ENCODE measurements at regions not wholly inside any gene's neighbourhood (a gene's known extent, or its start where the extent isn't known, plus 50 kb on each side); places are given as distances from the start of the nearest gene placed in this dataset.
"Not testable (repeated sequence)": the region's sequence is repeated elsewhere in the genome, so short reads cannot be mapped to it uniquely, and the experiment has no call there.

- H3K4me3 ChIP-seq (replicated peaks in 1 of 2; ENCODE audit: low read depth in 2 of 2, low read length in 2 of 2): no peak overlapping the region
- DNase-seq (ENCODE audit: low read depth in 2 of 2): no peak
- TF ChIP-seq, protein P1, sequence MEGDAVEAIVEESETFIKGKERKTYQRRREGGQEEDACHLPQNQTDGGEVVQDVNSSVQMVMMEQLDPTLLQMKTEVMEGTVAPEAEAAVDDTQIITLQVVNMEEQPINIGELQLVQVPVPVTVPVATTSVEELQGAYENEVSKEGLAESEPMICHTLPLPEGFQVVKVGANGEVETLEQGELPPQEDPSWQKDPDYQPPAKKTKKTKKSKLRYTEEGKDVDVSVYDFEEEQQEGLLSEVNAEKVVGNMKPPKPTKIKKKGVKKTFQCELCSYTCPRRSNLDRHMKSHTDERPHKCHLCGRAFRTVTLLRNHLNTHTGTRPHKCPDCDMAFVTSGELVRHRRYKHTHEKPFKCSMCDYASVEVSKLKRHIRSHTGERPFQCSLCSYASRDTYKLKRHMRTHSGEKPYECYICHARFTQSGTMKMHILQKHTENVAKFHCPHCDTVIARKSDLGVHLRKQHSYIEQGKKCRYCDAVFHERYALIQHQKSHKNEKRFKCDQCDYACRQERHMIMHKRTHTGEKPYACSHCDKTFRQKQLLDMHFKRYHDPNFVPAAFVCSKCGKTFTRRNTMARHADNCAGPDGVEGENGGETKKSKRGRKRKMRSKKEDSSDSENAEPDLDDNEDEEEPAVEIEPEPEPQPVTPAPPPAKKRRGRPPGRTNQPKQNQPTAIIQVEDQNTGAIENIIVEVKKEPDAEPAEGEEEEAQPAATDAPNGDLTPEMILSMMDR (IDR thresholded peaks at IDR 0.05; ENCODE audit: low read depth, low read length): no peak
Observed at GRCh38 chr13:56755181-56755935, 385.4 kb upstream of the PRR20A start.

DNA sequence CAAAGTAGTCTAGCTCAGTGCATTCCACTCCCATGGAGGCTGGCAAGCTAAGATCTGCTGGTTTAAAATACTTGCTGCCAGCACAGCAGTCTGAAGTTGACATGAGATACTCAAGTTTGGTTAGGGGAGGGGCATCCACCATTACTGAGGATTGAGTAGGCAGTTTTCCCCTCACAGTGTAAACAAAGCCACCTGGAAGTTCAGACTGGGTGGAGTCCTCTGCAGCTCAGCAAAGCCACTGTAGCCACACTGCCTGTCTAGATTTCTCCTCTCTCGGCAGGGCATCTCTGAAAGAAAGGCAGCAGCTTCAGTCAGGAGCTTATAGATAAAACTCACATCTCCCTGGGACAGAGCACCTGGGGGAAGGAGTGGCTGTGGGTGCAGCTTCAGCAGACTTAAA lies 377.4 kb upstream of the PRR20A start:
- not testable (repeated sequence) for H3K4me3 ChIP-seq (replicated peaks in 1 of 2; ENCODE audit: low read depth in 2 of 2, low read length in 2 of 2); DNase-seq (ENCODE audit: low read depth in 2 of 2)

- H3K4me3 ChIP-seq (replicated peaks in 1 of 2; ENCODE audit: low read depth in 2 of 2, low read length in 2 of 2): no peak overlapping the region
- no peak for DNase-seq (ENCODE audit: low read depth in 2 of 2)
- TF ChIP-seq, protein P1 (IDR thresholded peaks at IDR 0.05; ENCODE audit: low read depth, low read length): no peak
Observed at GRCh38 chr13:56773148-56773547, 367.6 kb upstream of the PRR20A start.

GRCh38 chr13:56789527-56789926 lies 351.2 kb upstream of the PRR20A start:
- H3K4me3 ChIP-seq (replicated peaks in 1 of 2; ENCODE audit: low read depth in 2 of 2, low read length in 2 of 2): no peak overlapping the region
- TF ChIP-seq, protein P1 (IDR thresholded peaks at IDR 0.05; ENCODE audit: low read depth, low read length): no peak
- DNase-seq (ENCODE audit: low read depth in 2 of 2): no peak

- no peak for DNase-seq (ENCODE audit: low read depth in 2 of 2)
- TF ChIP-seq, protein P1 (IDR thresholded peaks at IDR 0.05; ENCODE audit: low read depth, low read length): no peak
- no peak overlapping the region for H3K4me3 ChIP-seq (replicated peaks in 1 of 2; ENCODE audit: low read depth in 2 of 2, low read length in 2 of 2)
Observed at GRCh38 chr13:56837161-56837560, 303.6 kb upstream of the PRR20A start.

DNA sequence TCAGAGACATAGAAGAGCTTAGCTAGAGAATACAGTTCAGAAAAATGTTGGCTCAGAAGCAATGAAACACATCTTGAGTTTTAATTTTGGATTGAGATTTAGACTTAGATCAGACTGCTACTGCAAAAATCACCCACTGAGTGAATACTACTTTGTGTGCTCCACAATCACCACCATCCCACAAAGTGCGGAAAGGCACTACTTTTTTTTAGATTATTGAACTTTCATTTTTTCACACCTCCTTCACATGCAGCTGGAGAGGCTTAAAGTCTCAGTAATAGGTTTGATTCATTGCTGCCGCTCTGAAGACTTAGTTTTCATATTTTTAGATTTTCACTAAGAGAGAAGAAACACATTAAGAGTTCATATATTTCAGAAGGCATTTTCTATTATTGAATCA lies 289.9 kb upstream of the PRR20A start:
- H3K4me3 ChIP-seq (replicated peaks in 1 of 2; ENCODE audit: low read depth in 2 of 2, low read length in 2 of 2): no peak overlapping the region
- TF ChIP-seq, protein P1 (IDR thresholded peaks at IDR 0.05; ENCODE audit: low read depth, low read length): no peak
- DNase-seq (ENCODE audit: low read depth in 2 of 2): no peak

GRCh38 chr13:56861476-56861875 lies 279.2 kb upstream of the PRR20A start:
- H3K4me3 ChIP-seq (replicated peaks in 1 of 2; ENCODE audit: low read depth in 2 of 2, low read length in 2 of 2): no peak overlapping the region
- DNase-seq (ENCODE audit: low read depth in 2 of 2): peak; percentile 0 to 3
- TF ChIP-seq, protein P1 (IDR thresholded peaks at IDR 0.05; ENCODE audit: low read depth, low read length): no peak

All from cardiac fibroblast (primary cell).